ENCODE measurements at regions not wholly inside any gene's neighbourhood (a gene's known extent, or its start where the extent isn't known, plus 50 kb on each side); places are given as distances from the start of the nearest gene placed in this dataset.

GRCh38 chr7:112880818-112881418 is 90.7 kb upstream of the TMEM168 start:
- DNase-seq, result no peak

- no peak for DNase-seq
Measured at GRCh38 chr7:112877691-112878460, 87.7 kb upstream of the TMEM168 start.

- no peak for DNase-seq
Measured at GRCh38 chr7:112876877-112877276, 86.7 kb upstream of the TMEM168 start.

- DNase-seq, result no peak
Measured at GRCh38 chr7:112874909-112875308, 84.7 kb upstream of the TMEM168 start.

GRCh38 chr7:112873831-112874553 is 83.8 kb upstream of the TMEM168 start:
- DNase-seq, result no peak

- no peak for DNase-seq
Measured at GRCh38 chr7:112869111-112869774, 79.0 kb upstream of the TMEM168 start.

- DNase-seq, result no peak
Measured at GRCh38 chr7:112868609-112869008, 78.4 kb upstream of the TMEM168 start.

GRCh38 chr7:112866424-112866823 is 76.2 kb upstream of the TMEM168 start:
- DNase-seq, result no peak

- DNase-seq, result no peak
Measured at GRCh38 chr7:112864380-112864779, 74.2 kb upstream of the TMEM168 start.

- no peak for DNase-seq
Measured at GRCh38 chr7:112858838-112859237, 68.6 kb upstream of the TMEM168 start.

- no peak for DNase-seq
Measured at GRCh38 chr7:112855227-112855626, 65.0 kb upstream of the TMEM168 start.

- no peak for DNase-seq
Measured at GRCh38 chr7:112854169-112854568, 64.0 kb upstream of the TMEM168 start.

GRCh38 chr7:112853422-112853821 is 63.2 kb upstream of the TMEM168 start:
- no peak for DNase-seq

GRCh38 chr7:112843151-112843550 is 53.0 kb upstream of the TMEM168 start:
- no peak for DNase-seq

All from DMS79 (cell line).